ENCODE measurements at regions not wholly inside any gene's neighbourhood (a gene's known extent, or its start where the extent isn't known, plus 50 kb on each side); places are given as distances from the start of the nearest gene placed in this dataset.

DNA sequence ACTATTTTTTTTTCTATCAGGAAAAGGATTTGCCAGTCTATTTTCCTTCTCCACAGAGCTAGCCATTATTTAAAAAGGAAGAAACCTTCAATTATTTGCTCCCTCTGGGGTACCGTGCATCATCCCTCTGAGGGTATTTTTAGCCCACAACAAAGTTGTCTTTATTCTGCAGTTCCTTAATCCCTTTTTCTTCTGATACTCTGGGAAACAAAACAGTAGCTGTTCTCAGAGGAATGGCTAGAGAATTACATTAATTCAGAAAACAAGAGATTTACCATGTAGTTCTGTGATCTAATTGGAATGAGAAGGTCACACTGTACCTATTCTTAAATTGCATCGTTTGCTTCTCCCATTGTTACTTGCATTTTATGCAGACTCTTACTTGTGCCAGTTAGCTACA lies 1056.7 kb downstream of the STIM2 start:
- H3K4me3 ChIP-seq (ENCODE audit: control insufficient read depth, low read depth, low read length), result no peak overlapping the region
- TF ChIP-seq CTCF (conservative IDR thresholded peaks at IDR 0.05; ENCODE audit: control insufficient read depth, insufficient read depth, low read depth, low read length), result no peak
- DNase-seq (ENCODE audit: low read depth), result no peak

DNA sequence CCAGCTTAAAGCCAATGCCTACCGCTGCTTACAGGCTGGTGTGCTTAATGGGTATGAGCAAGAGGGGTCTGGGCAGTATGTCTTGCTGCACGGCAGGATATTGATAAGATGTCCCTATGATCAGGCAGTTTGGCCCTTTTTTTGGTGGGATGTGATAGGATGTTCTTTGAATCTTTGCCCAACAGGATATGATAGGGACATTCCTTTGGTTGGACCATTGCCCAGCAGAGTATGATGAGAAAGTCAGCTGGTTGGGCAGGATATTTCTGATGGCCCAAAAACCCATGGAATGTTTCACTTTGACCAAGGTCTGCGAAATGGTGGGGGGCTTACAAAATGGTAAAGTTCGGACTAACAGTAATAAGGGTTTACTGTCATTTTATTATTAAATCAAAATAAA lies 1060.6 kb downstream of the STIM2 start:
- peak; percentile 48 for DNase-seq (ENCODE audit: low read depth)
- no peak overlapping the region for H3K4me3 ChIP-seq (ENCODE audit: control insufficient read depth, low read depth, low read length)
- no peak for TF ChIP-seq CTCF (conservative IDR thresholded peaks at IDR 0.05; ENCODE audit: control insufficient read depth, insufficient read depth, low read depth, low read length)

- DNase-seq (ENCODE audit: low read depth), result no peak
- H3K4me3 ChIP-seq (ENCODE audit: control insufficient read depth, low read depth, low read length), result no peak overlapping the region
- TF ChIP-seq CTCF (conservative IDR thresholded peaks at IDR 0.05; ENCODE audit: control insufficient read depth, insufficient read depth, low read depth, low read length), result no peak
These were observed 1068.3 kb downstream of the STIM2 start for GRCh38 chr4:27928761-27929540.

DNA sequence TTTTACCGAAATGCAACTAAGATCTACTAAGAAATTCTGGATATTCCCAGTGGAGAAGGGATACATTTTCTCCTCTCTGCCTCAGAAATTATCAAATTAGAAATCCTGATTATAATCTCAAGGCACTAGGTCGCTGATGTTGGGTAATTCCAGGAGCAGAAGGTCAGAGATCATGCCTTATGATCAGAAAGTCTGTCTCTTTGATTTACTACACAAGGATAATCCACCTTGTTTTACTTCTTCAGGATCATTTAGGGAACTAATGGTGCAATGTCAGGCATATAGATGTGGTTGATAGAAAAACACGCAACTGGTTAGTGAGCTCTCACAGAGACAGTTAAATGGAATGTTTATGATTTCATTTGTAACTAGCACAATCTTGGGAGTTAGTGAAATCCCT lies 1069.7 kb downstream of the STIM2 start:
- no peak overlapping the region for H3K4me3 ChIP-seq (ENCODE audit: control insufficient read depth, low read depth, low read length)
- no peak for TF ChIP-seq CTCF (conservative IDR thresholded peaks at IDR 0.05; ENCODE audit: control insufficient read depth, insufficient read depth, low read depth, low read length)
- DNase-seq (ENCODE audit: low read depth), result no peak

DNA sequence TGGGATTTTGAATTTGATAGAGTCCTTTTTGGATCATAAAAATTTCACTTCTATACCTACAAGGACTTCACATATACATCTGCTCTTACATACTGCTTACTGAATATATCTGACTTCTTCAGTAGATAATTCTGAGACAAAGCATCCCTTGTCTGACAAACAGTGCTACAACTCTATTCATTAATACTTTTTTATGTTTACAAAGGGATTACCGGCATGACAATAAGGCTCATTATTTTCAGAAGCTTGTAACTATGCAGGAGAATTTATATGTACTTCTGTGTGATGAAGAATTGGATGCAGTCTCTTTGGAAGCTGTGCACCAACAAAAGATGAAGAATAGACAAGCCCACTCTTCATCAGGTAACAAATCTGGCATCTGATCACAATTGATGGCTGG lies 1070.3 kb downstream of the STIM2 start:
- no peak overlapping the region for H3K4me3 ChIP-seq (ENCODE audit: control insufficient read depth, low read depth, low read length)
- TF ChIP-seq CTCF (conservative IDR thresholded peaks at IDR 0.05; ENCODE audit: control insufficient read depth, insufficient read depth, low read depth, low read length), result no peak
- DNase-seq (ENCODE audit: low read depth), result no peak

DNA sequence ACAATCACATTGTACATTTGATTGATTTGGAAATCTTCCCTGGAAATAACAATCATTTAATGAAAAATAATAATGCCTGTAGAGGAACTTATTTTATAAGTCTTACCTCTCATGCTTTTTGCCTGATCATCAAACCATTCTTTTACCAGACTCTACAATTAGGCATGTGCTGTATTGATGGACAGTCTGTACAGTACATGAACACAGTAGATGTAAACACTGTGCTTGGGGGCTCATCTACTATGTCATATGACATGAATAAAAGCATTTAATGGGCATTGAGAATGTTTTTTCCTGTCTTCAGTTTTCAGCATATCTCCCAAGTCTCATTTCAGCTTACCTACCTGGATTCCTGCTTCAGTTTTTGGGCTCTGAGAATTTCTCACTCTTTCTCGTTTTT lies 1070.9 kb downstream of the STIM2 start:
- DNase-seq (ENCODE audit: low read depth), result no peak
- no peak for TF ChIP-seq CTCF (conservative IDR thresholded peaks at IDR 0.05; ENCODE audit: control insufficient read depth, insufficient read depth, low read depth, low read length)
- no peak overlapping the region for H3K4me3 ChIP-seq (ENCODE audit: control insufficient read depth, low read depth, low read length)

All from fibroblast of mammary gland (primary cell).